ENCODE measurements at regions not wholly inside any gene's neighbourhood (a gene's known extent, or its start where the extent isn't known, plus 50 kb on each side); places are given as distances from the start of the nearest gene placed in this dataset.

DNA sequence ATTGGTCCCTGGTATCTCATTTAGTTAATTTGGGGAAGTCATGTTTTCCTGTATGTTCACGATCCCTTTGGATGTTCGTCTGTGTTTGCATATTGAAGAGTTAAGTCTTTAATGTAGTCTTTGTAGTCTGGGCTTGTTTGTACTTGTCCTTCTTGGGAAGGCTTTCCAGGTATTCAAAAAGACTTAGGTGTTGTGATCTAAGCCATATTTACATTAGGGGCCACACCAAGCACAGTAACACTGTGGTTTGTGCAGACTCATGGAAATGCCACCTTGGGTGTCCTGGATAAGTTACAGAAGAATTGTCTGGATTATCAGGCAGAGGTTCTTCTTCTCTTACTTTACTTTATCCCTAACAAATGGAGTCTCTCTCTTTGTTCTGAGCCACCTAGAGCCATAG is 380.3 kb downstream of the CCER1 start:
- Histone ChIP-seq H2AFZ (ENCODE audit: low read depth, low read length) (no peak overlapping the region), H3K9ac (ENCODE audit: low read length) (no peak overlapping the region), H3K79me2 (ENCODE audit: low read length) (no peaks in the 10 kb centered on the region), H3K4me3 (ENCODE audit: low read length) (no peak overlapping the region), H4K20me1 (ENCODE audit: insufficient read depth, low read length) (no peaks in the 10 kb centered on the region), H3K27ac (ENCODE audit: low read length) (no peak overlapping the region), H3K4me1 (ENCODE audit: low read length) (no peaks in the 10 kb centered on the region), H3K36me3 (replicated peaks; ENCODE audit: low read depth, low read length) (no peaks in the 10 kb centered on the region), H3K9me3 (ENCODE audit: insufficient read depth, low read length) (no peaks in the 10 kb centered on the region), H3K4me2 (ENCODE audit: low read length) (no peak overlapping the region), H3K27me3 (ENCODE audit: low read depth, low read length) (no peaks in the 10 kb centered on the region)
- TF ChIP-seq EZH2phosphoT487 (IDR thresholded peaks at IDR 0.05; ENCODE audit: low read depth), result no peak
- TF ChIP-seq, protein P1, sequence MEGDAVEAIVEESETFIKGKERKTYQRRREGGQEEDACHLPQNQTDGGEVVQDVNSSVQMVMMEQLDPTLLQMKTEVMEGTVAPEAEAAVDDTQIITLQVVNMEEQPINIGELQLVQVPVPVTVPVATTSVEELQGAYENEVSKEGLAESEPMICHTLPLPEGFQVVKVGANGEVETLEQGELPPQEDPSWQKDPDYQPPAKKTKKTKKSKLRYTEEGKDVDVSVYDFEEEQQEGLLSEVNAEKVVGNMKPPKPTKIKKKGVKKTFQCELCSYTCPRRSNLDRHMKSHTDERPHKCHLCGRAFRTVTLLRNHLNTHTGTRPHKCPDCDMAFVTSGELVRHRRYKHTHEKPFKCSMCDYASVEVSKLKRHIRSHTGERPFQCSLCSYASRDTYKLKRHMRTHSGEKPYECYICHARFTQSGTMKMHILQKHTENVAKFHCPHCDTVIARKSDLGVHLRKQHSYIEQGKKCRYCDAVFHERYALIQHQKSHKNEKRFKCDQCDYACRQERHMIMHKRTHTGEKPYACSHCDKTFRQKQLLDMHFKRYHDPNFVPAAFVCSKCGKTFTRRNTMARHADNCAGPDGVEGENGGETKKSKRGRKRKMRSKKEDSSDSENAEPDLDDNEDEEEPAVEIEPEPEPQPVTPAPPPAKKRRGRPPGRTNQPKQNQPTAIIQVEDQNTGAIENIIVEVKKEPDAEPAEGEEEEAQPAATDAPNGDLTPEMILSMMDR (IDR thresholded peaks at IDR 0.05; ENCODE audit: low read depth, low read length), result no peak

DNA sequence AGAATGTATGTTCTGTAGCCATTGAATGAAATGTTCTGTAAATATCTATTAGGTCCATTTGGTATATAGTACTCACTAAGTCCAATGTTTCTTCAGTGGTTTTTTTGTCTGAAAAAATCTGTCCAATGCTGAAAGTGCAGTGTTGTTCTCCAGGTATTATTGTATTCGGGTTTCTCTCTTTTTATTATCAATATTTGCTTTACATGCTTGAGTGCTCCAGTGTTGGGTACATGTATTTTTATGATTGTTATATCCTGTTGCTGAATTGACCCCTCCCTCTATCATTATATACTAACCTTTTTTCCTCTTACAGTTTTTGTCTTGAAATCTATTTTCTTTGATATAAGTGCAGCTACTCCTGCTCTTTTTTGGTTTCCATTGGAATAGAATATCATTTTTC is 382.2 kb downstream of the CCER1 start:
- Histone ChIP-seq H3K36me3 (replicated peaks; ENCODE audit: low read depth, low read length) (no peaks in the 10 kb centered on the region), H2AFZ (ENCODE audit: low read depth, low read length) (no peak overlapping the region), H3K79me2 (ENCODE audit: low read length) (no peaks in the 10 kb centered on the region), H3K4me1 (ENCODE audit: low read length) (no peaks in the 10 kb centered on the region), H4K20me1 (ENCODE audit: insufficient read depth, low read length) (no peaks in the 10 kb centered on the region), H3K9me3 (ENCODE audit: insufficient read depth, low read length) (no peaks in the 10 kb centered on the region), H3K4me2 (ENCODE audit: low read length) (no peak overlapping the region), H3K4me3 (ENCODE audit: low read length) (no peak overlapping the region), H3K27ac (ENCODE audit: low read length) (no peak overlapping the region), H3K27me3 (ENCODE audit: low read depth, low read length) (no peaks in the 10 kb centered on the region), H3K9ac (ENCODE audit: low read length) (no peak overlapping the region)
- TF ChIP-seq EZH2phosphoT487 (IDR thresholded peaks at IDR 0.05; ENCODE audit: low read depth), result no peak
- TF ChIP-seq, protein P1 (IDR thresholded peaks at IDR 0.05; ENCODE audit: low read depth, low read length), result no peak

DNA sequence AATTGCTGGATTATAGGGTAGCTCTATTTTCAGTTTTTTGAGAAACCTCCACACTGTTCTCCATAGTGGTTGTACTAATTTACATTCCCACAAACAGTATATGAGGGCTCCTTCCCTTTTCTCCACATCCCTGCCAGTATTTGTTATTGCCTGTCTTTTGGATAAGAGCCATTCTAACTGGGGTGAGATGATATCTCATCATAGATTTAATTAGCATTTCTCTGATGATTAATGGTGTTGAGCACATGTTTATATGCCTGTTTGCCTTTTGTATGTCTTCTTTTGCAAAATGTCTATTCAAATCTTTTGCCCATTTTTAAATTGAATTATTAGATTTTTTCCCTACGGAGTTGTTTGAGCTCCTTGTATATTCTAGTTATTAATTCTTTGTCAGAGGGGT is 385.3 kb downstream of the CCER1 start:
- no peaks in the 10 kb centered on the region for H3K79me2 ChIP-seq (ENCODE audit: low read length)
- no peaks in the 10 kb centered on the region for H4K20me1 ChIP-seq (ENCODE audit: insufficient read depth, low read length)
- H3K4me2 ChIP-seq (ENCODE audit: low read length), result no peak overlapping the region
- H3K4me1 ChIP-seq (ENCODE audit: low read length), result no peaks in the 10 kb centered on the region
- H3K36me3 ChIP-seq (replicated peaks; ENCODE audit: low read depth, low read length), result no peaks in the 10 kb centered on the region
- H2AFZ ChIP-seq (ENCODE audit: low read depth, low read length), result no peak overlapping the region
- H3K27ac ChIP-seq (ENCODE audit: low read length), result no peak overlapping the region
- no peak overlapping the region for H3K9ac ChIP-seq (ENCODE audit: low read length)
- no peaks in the 10 kb centered on the region for H3K9me3 ChIP-seq (ENCODE audit: insufficient read depth, low read length)
- TF ChIP-seq, protein P1 (IDR thresholded peaks at IDR 0.05; ENCODE audit: low read depth, low read length), result no peak
- no peak for TF ChIP-seq EZH2phosphoT487 (IDR thresholded peaks at IDR 0.05; ENCODE audit: low read depth)
- no peaks in the 10 kb centered on the region for H3K27me3 ChIP-seq (ENCODE audit: low read depth, low read length)
- no peak overlapping the region for H3K4me3 ChIP-seq (ENCODE audit: low read length)

DNA sequence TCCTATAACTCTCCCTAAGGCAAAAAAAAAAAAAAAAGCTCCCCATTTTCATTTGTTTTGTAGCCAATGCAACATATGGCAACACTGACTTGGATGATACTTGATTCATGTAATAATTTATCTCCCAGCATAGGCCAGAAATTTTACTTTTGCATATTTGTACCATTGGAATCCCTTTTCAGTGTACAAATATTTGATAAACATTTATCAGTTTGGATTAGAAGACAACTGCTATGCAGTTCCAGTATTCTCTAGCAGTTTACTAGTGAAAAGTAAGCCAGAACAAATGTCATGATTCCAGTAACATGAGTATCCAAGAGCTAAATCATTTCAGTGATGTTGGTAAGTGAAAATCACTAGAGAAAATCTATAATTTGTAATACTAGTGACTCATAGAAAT is 392.3 kb downstream of the CCER1 start:
- Histone ChIP-seq H3K36me3 (replicated peaks; ENCODE audit: low read depth, low read length) (no peaks in the 10 kb centered on the region), H3K79me2 (ENCODE audit: low read length) (no peaks in the 10 kb centered on the region), H3K27ac (ENCODE audit: low read length) (no peak overlapping the region), H3K9ac (ENCODE audit: low read length) (no peak overlapping the region), H3K27me3 (ENCODE audit: low read depth, low read length) (no peaks in the 10 kb centered on the region), H2AFZ (ENCODE audit: low read depth, low read length) (no peak overlapping the region), H4K20me1 (ENCODE audit: insufficient read depth, low read length) (no peaks in the 10 kb centered on the region), H3K9me3 (ENCODE audit: insufficient read depth, low read length) (no peaks in the 10 kb centered on the region), H3K4me3 (ENCODE audit: low read length) (no peak overlapping the region), H3K4me2 (ENCODE audit: low read length) (no peak overlapping the region), H3K4me1 (ENCODE audit: low read length) (no peaks in the 10 kb centered on the region)
- TF ChIP-seq, protein P1 (IDR thresholded peaks at IDR 0.05; ENCODE audit: low read depth, low read length), result no peak
- TF ChIP-seq EZH2phosphoT487 (IDR thresholded peaks at IDR 0.05; ENCODE audit: low read depth), result no peak
